Memory B cell (primary cell): ENCODE measurements at regions not wholly inside any gene's neighbourhood (a gene's known extent, or its start where the extent isn't known, plus 50 kb on each side); places are given as distances from the start of the nearest gene placed in this dataset.
"Not testable (repeated sequence)": the region's sequence is repeated elsewhere in the genome, so short reads cannot be mapped to it uniquely, and the experiment has no call there.

Experiments
- ATAC-seq: fragments of 150-1000 bp; cut with Tn5 transposase; 2 replicates; pipeline ENCODE4 v1.10.0; 2021; ENCODE audit warnings: low read depth, mild to moderate bottlenecking, moderate library complexity
- DNase-seq, 2 donors: peaks; one replicate each; pipeline ENCODE4 v3.0.0; 2022; ENCODE audit warnings: low spot score in 2 of 2
- H3K27ac Mint-ChIP-seq: one replicate; pipeline ENCODE4 v1.8.0; 2022; ENCODE audit warnings: mild to moderate bottlenecking, moderate library complexity, mixed read lengths
- H3K27me3 Mint-ChIP-seq: one replicate; pipeline ENCODE4 v1.8.0; 2022; ENCODE audit warnings: mixed read lengths
- H3K36me3 Mint-ChIP-seq: one replicate; pipeline ENCODE4 v1.8.0; 2022; ENCODE audit warnings: mild to moderate bottlenecking, mixed read lengths
- H3K4me1 Mint-ChIP-seq: one replicate; pipeline ENCODE4 v1.8.0; 2022; ENCODE audit warnings: mixed read lengths
- H3K4me3 Mint-ChIP-seq: one replicate; pipeline ENCODE4 v1.8.0; 2022; ENCODE audit warnings: mild to moderate bottlenecking, moderate library complexity, mixed read lengths
- H3K9me3 Mint-ChIP-seq: one replicate; pipeline ENCODE4 v1.8.0; 2022; ENCODE audit warnings: mixed read lengths

- H3K36me3 Mint-ChIP-seq, result no peaks in the 10 kb centered on the region
- no peaks in the 10 kb centered on the region for H3K4me1 Mint-ChIP-seq
- no peak overlapping the region for H3K4me3 Mint-ChIP-seq
- no peak for ATAC-seq
- DNase-seq, result no peak
- H3K27ac Mint-ChIP-seq, result no peak overlapping the region
- H3K27me3 Mint-ChIP-seq, result no peaks in the 10 kb centered on the region
- H3K9me3 Mint-ChIP-seq, result peaks cover 9% of the 10 kb centered on the region
Observed at GRCh38 chr1:79161077-79161476, 154.5 kb upstream of the ADGRL4 start.

GRCh38 chr1:79155991-79156390 is 149.5 kb upstream of the ADGRL4 start:
- no peak for ATAC-seq
- Mint-ChIP-seq H3K27me3 (no peaks in the 10 kb centered on the region), H3K4me3 (no peak overlapping the region), H3K27ac (no peak overlapping the region), H3K36me3 (no peaks in the 10 kb centered on the region), H3K9me3 (peaks cover 2% of the 10 kb centered on the region), H3K4me1 (no peaks in the 10 kb centered on the region)
- DNase-seq, result no peak

- H3K27me3 Mint-ChIP-seq, result no peaks in the 10 kb centered on the region
- no peak overlapping the region for H3K4me3 Mint-ChIP-seq
- no peak for DNase-seq
- H3K27ac Mint-ChIP-seq, result no peak overlapping the region
- H3K36me3 Mint-ChIP-seq, result no peaks in the 10 kb centered on the region
- ATAC-seq, result no peak
- H3K9me3 Mint-ChIP-seq, result peaks cover 5% of the 10 kb centered on the region
- H3K4me1 Mint-ChIP-seq, result no peaks in the 10 kb centered on the region
Observed at GRCh38 chr1:79151006-79151796, 144.7 kb upstream of the ADGRL4 start.

GRCh38 chr1:79150576-79150975 is 144.0 kb upstream of the ADGRL4 start:
- Mint-ChIP-seq H3K4me1 (no peaks in the 10 kb centered on the region), H3K36me3 (no peaks in the 10 kb centered on the region), H3K4me3 (no peak overlapping the region), H3K9me3 (peaks cover 5% of the 10 kb centered on the region), H3K27ac (no peak overlapping the region), H3K27me3 (no peaks in the 10 kb centered on the region)
- ATAC-seq (no peak), DNase-seq (no peak)

- not testable (repeated sequence) for H3K36me3 Mint-ChIP-seq
Observed at GRCh38 chr1:79138227-79138626, 131.7 kb upstream of the ADGRL4 start.

GRCh38 chr1:79133774-79134364 is 127.3 kb upstream of the ADGRL4 start:
- Mint-ChIP-seq H3K4me3 (no peak overlapping the region), H3K27ac (no peak overlapping the region), H3K36me3 (no peaks in the 10 kb centered on the region), H3K27me3 (no peaks in the 10 kb centered on the region), H3K4me1 (no peaks in the 10 kb centered on the region), H3K9me3 (peaks cover 4% of the 10 kb centered on the region)
- ATAC-seq, result no peak
- DNase-seq, result no peak

More at GRCh38 chr1:79138227-79138626, 131.7 kb upstream of the ADGRL4 start:
- not testable (repeated sequence) for H3K9me3 Mint-ChIP-seq, DNase-seq, ATAC-seq, H3K27me3 Mint-ChIP-seq, H3K4me3 Mint-ChIP-seq, H3K27ac Mint-ChIP-seq, H3K4me1 Mint-ChIP-seq

GRCh38 chr1:79131626-79132025 is 125.1 kb upstream of the ADGRL4 start:
- Mint-ChIP-seq H3K9me3 (peaks cover 1% of the 10 kb centered on the region), H3K4me3 (no peak overlapping the region), H3K4me1 (no peaks in the 10 kb centered on the region), H3K27ac (no peak overlapping the region), H3K36me3 (no peaks in the 10 kb centered on the region), H3K27me3 (no peaks in the 10 kb centered on the region)
- ATAC-seq (no peak), DNase-seq (no peak)

GRCh38 chr1:79129914-79130313 is 123.4 kb upstream of the ADGRL4 start:
- Mint-ChIP-seq H3K27ac (no peak overlapping the region), H3K4me3 (no peak overlapping the region)

GRCh38 chr1:79128722-79129121 is 122.2 kb upstream of the ADGRL4 start:
- ATAC-seq, result no peak
- no peak overlapping the region for H3K27ac Mint-ChIP-seq
- DNase-seq, result no peak

More at GRCh38 chr1:79129914-79130313, 123.4 kb upstream of the ADGRL4 start:
- Mint-ChIP-seq H3K4me1 (no peaks in the 10 kb centered on the region), H3K36me3 (no peaks in the 10 kb centered on the region), H3K9me3 (peaks cover 1% of the 10 kb centered on the region), H3K27me3 (no peaks in the 10 kb centered on the region)
- ATAC-seq, result no peak
- DNase-seq, result no peak

GRCh38 chr1:79124756-79125155 is 118.2 kb upstream of the ADGRL4 start:
- no peaks in the 10 kb centered on the region for H3K9me3 Mint-ChIP-seq
- H3K4me3 Mint-ChIP-seq, result no peak overlapping the region
- no peaks in the 10 kb centered on the region for H3K4me1 Mint-ChIP-seq
- no peaks in the 10 kb centered on the region for H3K36me3 Mint-ChIP-seq
- DNase-seq (no peak), ATAC-seq (no peak)
- no peak overlapping the region for H3K27ac Mint-ChIP-seq
- no peaks in the 10 kb centered on the region for H3K27me3 Mint-ChIP-seq

More at GRCh38 chr1:79128722-79129121, 122.2 kb upstream of the ADGRL4 start:
- no peaks in the 10 kb centered on the region for H3K4me1 Mint-ChIP-seq
- H3K9me3 Mint-ChIP-seq, result peaks cover 1% of the 10 kb centered on the region
- no peak overlapping the region for H3K4me3 Mint-ChIP-seq
- no peaks in the 10 kb centered on the region for H3K36me3 Mint-ChIP-seq
- no peaks in the 10 kb centered on the region for H3K27me3 Mint-ChIP-seq

- no peak overlapping the region for H3K4me3 Mint-ChIP-seq
- no peaks in the 10 kb centered on the region for H3K4me1 Mint-ChIP-seq
- no peaks in the 10 kb centered on the region for H3K27me3 Mint-ChIP-seq
- no peak overlapping the region for H3K27ac Mint-ChIP-seq
- H3K36me3 Mint-ChIP-seq, result no peaks in the 10 kb centered on the region
- H3K9me3 Mint-ChIP-seq, result peaks cover 1% of the 10 kb centered on the region
- ATAC-seq, result no peak
- DNase-seq, result no peak
Observed at GRCh38 chr1:79122521-79122920, 116.0 kb upstream of the ADGRL4 start.

GRCh38 chr1:79117376-79117775 is 110.8 kb upstream of the ADGRL4 start:
- Mint-ChIP-seq H3K4me1 (no peaks in the 10 kb centered on the region), H3K9me3 (peaks cover 5% of the 10 kb centered on the region), H3K4me3 (no peak overlapping the region), H3K27me3 (no peaks in the 10 kb centered on the region), H3K27ac (no peak overlapping the region), H3K36me3 (no peaks in the 10 kb centered on the region)
- no peak for DNase-seq
- no peak for ATAC-seq

GRCh38 chr1:79113836-79114235 is 107.3 kb upstream of the ADGRL4 start:
- Mint-ChIP-seq H3K27ac (no peak overlapping the region), H3K4me3 (no peak overlapping the region), H3K36me3 (no peaks in the 10 kb centered on the region), H3K4me1 (no peaks in the 10 kb centered on the region), H3K27me3 (no peaks in the 10 kb centered on the region), H3K9me3 (peaks cover 5% of the 10 kb centered on the region)
- ATAC-seq (no peak), DNase-seq (no peak)

- H3K27ac Mint-ChIP-seq, result no peak overlapping the region
- H3K4me1 Mint-ChIP-seq, result no peaks in the 10 kb centered on the region
- no peak for ATAC-seq
- no peaks in the 10 kb centered on the region for H3K36me3 Mint-ChIP-seq
- no peaks in the 10 kb centered on the region for H3K27me3 Mint-ChIP-seq
- H3K4me3 Mint-ChIP-seq, result no peak overlapping the region
- no peak for DNase-seq
- no peaks in the 10 kb centered on the region for H3K9me3 Mint-ChIP-seq
Observed at GRCh38 chr1:79110749-79111148, 104.2 kb upstream of the ADGRL4 start.

GRCh38 chr1:79109445-79109844 is 102.9 kb upstream of the ADGRL4 start:
- H3K27me3 Mint-ChIP-seq, result no peaks in the 10 kb centered on the region
- H3K36me3 Mint-ChIP-seq, result no peaks in the 10 kb centered on the region
- no peak overlapping the region for H3K4me3 Mint-ChIP-seq
- no peak for ATAC-seq
- no peaks in the 10 kb centered on the region for H3K4me1 Mint-ChIP-seq
- no peak for DNase-seq
- no peaks in the 10 kb centered on the region for H3K9me3 Mint-ChIP-seq
- H3K27ac Mint-ChIP-seq, result no peak overlapping the region
